HEK293T (cell line): ENCODE measurements at regions not wholly inside any gene's neighbourhood (a gene's known extent, or its start where the extent isn't known, plus 50 kb on each side); places are given as distances from the start of the nearest gene placed in this dataset.

Experiments
- CTCF ChIA-PET: fragments of 350-600 bp; formaldehyde crosslinking; extraction: SDS; loops from one replicate; lab custom pipeline; 2021; ENCODE audit warnings: antibody characterized with exemption, inconsistent platforms; lab: Yijun Ruan, JAX
- POLR2A ChIA-PET: fragments of 350-600 bp; formaldehyde crosslinking; extraction: SDS; loops from one replicate; lab custom pipeline; 2020; ENCODE audit warnings: antibody characterized with exemption, inconsistent platforms; lab: Yijun Ruan, JAX
- DNase-seq: peaks from one replicate; pipeline ENCODE4 v3.0.0; 2012; ENCODE audit warnings: mixed read lengths; ENCODE audit errors: extremely low spot score
- ARNT ChIP-seq: fragments of 450-650 bp; IDR thresholded peaks from 2 replicates; pipeline ENCODE4 v1.6.1; 2017; ENCODE audit warnings: mild to moderate bottlenecking
- BHLHE40 ChIP-seq: fragments of 450-650 bp; IDR thresholded peaks from 2 replicates; pipeline ENCODE4 v1.6.1; 2016; ENCODE audit warnings: mild to moderate bottlenecking, moderate library complexity, borderline replicate concordance
- CTBP1 ChIP-seq: fragments of 450-650 bp; IDR thresholded peaks from 2 replicates; pipeline ENCODE4 v1.6.1; 2016; ENCODE audit warnings: borderline replicate concordance
- ELF4 ChIP-seq: fragments of 450-650 bp; IDR thresholded peaks from 2 replicates; pipeline ENCODE4 v1.6.1; 2017; ENCODE audit warnings: antibody characterized with exemption
- FOXA1 ChIP-seq: fragments of 450-650 bp; IDR thresholded peaks from 2 replicates; pipeline ENCODE4 v1.6.1; 2016; ENCODE audit warnings: mild to moderate bottlenecking
- FOXK2 ChIP-seq: fragments of 450-650 bp; IDR thresholded peaks from 2 replicates; pipeline ENCODE4 v1.6.1; 2016; ENCODE audit warnings: mild to moderate bottlenecking
- FOXM1 ChIP-seq: fragments of 450-650 bp; IDR thresholded peaks from 2 replicates; pipeline ENCODE4 v1.6.1; 2017; ENCODE audit warnings: mild to moderate bottlenecking, borderline replicate concordance
- HDGF ChIP-seq: fragments of 450-650 bp; IDR thresholded peaks from 2 replicates; pipeline ENCODE4 v1.6.1; 2017; ENCODE audit warnings: antibody characterized with exemption, borderline replicate concordance
- L3MBTL2 ChIP-seq: fragments of 450-650 bp; conservative IDR thresholded peaks from 2 replicates; pipeline ENCODE4 v1.6.1; 2016; ENCODE audit warnings: mild to moderate bottlenecking
- LEF1 ChIP-seq: fragments of 450-650 bp; IDR thresholded peaks from 2 replicates; pipeline ENCODE4 v1.6.1; 2017; ENCODE audit warnings: mild to moderate bottlenecking, borderline replicate concordance
- NFRKB ChIP-seq: fragments of 450-650 bp; IDR thresholded peaks from 2 replicates; pipeline ENCODE4 v1.6.1; 2016; ENCODE audit warnings: mild to moderate bottlenecking, moderate library complexity
- SP1 ChIP-seq: fragments of 450-650 bp; IDR thresholded peaks from 2 replicates; pipeline ENCODE4 v1.6.1; 2017
- SUZ12 ChIP-seq: fragments of 450-650 bp; IDR thresholded peaks from 2 replicates; pipeline ENCODE4 v1.6.1; 2016; ENCODE audit warnings: mild to moderate bottlenecking
- TARDBP ChIP-seq: fragments of 450-650 bp; IDR thresholded peaks from 2 replicates; pipeline ENCODE4 v1.6.1; 2016
- ZNF384 ChIP-seq: fragments of 450-650 bp; IDR thresholded peaks from 2 replicates; pipeline ENCODE4 v1.6.1; 2016
- TF ChIP-seq, protein P1 (sequence below): fragments of 450-650 bp; IDR thresholded peaks from 2 replicates; pipeline ENCODE4 v1.6.1; 2016

DNA sequence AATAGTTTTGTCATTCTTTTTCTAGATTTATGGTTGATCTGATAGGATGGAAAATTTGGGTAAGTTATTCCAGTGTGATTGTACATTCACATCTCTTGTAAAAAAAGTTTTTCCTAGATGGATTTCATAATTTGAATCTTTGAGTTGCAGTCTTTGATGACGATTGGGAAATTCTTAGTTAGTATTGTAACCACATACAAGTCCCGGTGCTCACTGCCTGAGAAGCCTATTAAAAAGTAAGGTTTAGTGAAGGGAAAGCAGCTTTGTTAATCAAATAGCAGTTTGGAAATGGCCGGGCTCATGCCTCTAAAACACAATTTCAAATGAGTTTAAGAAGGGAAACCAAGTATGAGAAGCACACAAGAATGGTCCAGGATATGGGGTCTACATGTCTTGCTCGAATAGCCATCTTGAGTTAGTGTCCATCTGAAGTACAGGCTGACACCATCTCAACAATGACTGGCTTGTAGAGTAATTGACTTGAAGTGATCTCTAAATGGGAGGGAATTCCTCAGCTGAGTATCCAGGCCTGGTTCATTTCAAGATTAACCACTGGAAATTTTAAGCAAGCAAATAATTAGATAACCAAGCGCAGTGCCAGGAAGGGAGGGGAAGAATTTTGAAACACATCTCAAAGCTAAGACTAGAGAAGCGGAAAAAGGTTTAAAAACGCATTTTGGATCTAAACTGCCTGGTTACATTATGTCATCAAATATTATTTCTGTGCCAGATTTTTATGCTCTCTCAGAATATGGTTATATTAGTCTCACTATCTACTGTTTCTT lies 1145.6 kb upstream of the MIR17HG start:
- TF ChIP-seq NFRKB (no peak), FOXK2 (no peak), HDGF (no peak), ARNT (no peak), SUZ12 (no peak), FOXM1 (no peak), CTBP1 (no peak)
- no peak for DNase-seq
- POLR2A ChIA-PET = no interaction called here
- CTCF ChIA-PET = no interaction called here

DNA sequence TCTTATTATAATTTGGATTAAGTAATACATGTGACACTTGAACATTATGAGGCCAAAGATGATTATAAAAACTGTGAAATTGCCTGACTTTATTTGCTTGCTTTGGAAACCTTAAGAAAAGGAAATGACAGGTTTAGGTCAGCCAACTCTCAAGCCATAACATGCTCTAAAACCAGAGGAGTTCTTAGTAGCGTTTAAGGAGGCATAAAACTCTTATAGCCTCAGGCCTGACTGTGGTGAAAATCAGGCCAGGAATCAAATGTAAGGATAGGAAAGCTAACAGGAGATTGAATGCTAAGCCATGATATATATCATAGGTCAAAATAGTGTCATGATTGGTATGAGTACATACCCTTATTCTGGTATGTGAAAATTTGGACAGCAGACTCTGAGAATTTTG lies 1142.4 kb upstream of the MIR17HG start:
- no peak for DNase-seq
- ChIA-PET CTCF (no interaction called here), POLR2A (no interaction called here)
- no peak for TF ChIP-seq ZNF384
- no peak for TF ChIP-seq FOXM1
- no peak for TF ChIP-seq ELF4
- no peak for TF ChIP-seq HDGF
- no peak for TF ChIP-seq FOXK2
- no peak for TF ChIP-seq LEF1
- TF ChIP-seq BHLHE40 = no peak
- TF ChIP-seq NFRKB = no peak
- no peak for TF ChIP-seq ARNT

DNA sequence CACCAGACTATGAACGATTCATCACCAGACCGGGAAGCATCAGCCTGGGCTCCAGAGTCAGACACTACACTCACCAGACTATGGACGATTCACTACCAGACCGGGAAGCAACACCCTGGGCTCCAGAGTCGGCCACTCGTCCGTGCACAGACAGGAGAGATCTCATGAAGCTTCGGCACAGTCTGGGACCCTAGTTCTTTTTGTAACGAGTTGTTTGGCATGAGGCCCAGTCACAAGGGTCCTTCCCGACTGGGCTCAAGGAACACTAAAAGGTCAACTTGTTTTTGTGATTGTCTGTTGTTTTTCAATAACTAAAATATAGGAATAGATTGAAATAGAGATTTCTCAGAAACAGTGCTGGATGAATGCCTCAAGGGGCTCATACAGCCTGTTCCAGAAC lies 1141.6 kb upstream of the MIR17HG start:
- no peak for DNase-seq
- ChIA-PET CTCF (no interaction called here), POLR2A (no interaction called here)
- TF ChIP-seq CTBP1 = no peak
- no peak for TF ChIP-seq TARDBP
- no peak for TF ChIP-seq NFRKB
- no peak for TF ChIP-seq SUZ12
- no peak for TF ChIP-seq ZNF384
- TF ChIP-seq, protein P1, sequence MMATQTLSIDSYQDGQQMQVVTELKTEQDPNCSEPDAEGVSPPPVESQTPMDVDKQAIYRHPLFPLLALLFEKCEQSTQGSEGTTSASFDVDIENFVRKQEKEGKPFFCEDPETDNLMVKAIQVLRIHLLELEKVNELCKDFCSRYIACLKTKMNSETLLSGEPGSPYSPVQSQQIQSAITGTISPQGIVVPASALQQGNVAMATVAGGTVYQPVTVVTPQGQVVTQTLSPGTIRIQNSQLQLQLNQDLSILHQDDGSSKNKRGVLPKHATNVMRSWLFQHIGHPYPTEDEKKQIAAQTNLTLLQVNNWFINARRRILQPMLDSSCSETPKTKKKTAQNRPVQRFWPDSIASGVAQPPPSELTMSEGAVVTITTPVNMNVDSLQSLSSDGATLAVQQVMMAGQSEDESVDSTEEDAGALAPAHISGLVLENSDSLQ = no peak
- TF ChIP-seq FOXK2 = no peak
- no peak for TF ChIP-seq SP1
- no peak for TF ChIP-seq L3MBTL2
- TF ChIP-seq ARNT = no peak
- no peak for TF ChIP-seq FOXM1
- TF ChIP-seq ELF4 = no peak
- TF ChIP-seq BHLHE40 = no peak
- no peak for TF ChIP-seq FOXA1
- TF ChIP-seq LEF1 = no peak
- TF ChIP-seq HDGF = no peak

DNA sequence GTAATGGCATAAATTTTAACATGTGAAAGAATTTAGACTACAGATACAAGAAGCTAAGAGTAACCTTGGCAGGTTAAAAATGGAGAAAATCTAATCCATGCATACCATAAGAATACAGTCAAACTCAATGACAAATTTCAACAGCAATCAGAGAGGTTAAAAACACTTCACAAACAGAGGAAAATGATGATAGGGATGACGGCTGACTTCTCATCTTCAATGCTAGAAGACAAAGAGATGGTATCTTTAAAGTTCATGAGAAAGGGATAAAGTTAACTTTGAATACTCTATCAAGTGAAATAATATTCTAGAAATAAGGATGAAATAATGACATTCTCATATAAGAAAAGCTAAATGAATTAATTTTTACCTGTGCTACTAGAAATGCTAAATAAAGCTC lies 1130.2 kb upstream of the MIR17HG start:
- ChIA-PET POLR2A (no interaction called here), CTCF (no interaction called here)
- no peak for DNase-seq

DNA sequence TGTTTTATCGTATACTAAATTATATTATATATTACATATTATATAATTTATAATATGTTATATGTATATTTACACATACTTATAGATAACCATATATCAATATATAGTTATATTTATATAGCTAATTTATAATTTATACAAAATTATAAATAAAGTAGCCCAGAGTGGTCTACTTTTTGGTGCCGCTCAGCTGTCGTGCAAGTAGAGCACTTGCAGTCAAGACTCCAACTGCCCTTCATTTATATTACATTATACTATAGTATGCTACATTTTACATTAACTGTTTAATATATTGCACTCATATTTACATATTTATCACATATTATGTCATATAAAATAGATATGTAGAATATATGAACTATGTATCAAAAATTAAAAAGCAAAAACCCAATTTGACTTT lies 1124.7 kb upstream of the MIR17HG start:
- DNase-seq = no peak
- CTCF ChIA-PET = no interaction called here
- no peak for TF ChIP-seq NFRKB
- TF ChIP-seq SP1 = no peak
- TF ChIP-seq SUZ12 = no peak
- TF ChIP-seq FOXM1 = no peak
- no peak for TF ChIP-seq CTBP1
- POLR2A ChIA-PET = no interaction called here

More for the DNA sequence above, 1130.2 kb upstream of the MIR17HG start:
- TF ChIP-seq ZNF384 = no peak
- TF ChIP-seq, protein P1 = no peak
- no peak for TF ChIP-seq FOXK2
- TF ChIP-seq L3MBTL2 = no peak
- no peak for TF ChIP-seq ELF4

DNA sequence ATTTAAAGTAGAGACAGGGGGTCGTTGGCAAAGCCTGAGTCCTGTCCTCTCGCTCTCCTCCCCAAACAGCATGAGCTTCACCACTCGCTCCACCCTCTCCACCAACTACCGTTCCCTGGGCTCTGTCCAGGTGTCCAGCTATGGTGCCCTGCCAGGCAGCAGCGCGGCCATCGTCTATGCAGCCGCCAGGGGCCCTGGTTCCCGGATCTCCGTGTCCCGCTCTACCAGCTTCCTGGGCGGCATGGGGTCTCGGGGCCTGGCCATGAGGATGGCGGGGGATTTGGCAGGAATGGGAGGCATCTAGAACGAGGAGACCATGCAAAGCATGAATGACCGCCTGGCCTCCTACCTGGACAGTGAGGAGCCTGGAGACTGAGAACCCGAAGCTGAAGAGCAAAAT lies 1117.2 kb upstream of the MIR17HG start:
- ChIA-PET POLR2A (no interaction called here), CTCF (no interaction called here)
- no peak for DNase-seq
- TF ChIP-seq TARDBP = no peak
- TF ChIP-seq SP1 = no peak
- no peak for TF ChIP-seq LEF1
- no peak for TF ChIP-seq ARNT
- TF ChIP-seq HDGF = no peak

DNA sequence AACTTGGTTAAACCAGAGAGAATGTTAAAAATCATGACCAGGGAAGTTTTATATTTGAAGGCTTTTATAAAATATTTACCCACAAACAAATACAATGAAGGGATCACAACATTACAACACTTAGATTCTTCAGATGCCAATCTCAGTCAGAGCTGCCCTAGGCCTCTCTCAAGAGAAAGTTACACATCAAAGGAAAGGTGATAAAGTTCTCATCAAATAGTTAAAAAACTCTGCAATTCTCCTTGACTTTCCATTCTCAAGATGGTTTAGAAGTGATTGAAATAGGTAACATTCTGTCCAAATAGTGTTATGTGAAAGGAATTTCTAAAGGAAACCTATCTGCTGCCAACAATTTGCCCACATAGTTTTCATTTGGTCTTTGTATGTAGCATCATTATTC lies 1115.2 kb upstream of the MIR17HG start:
- TF ChIP-seq HDGF (no peak), FOXA1 (no peak), CTBP1 (no peak), NFRKB (no peak), ARNT (no peak), SUZ12 (no peak), ZNF384 (no peak), ELF4 (no peak), FOXM1 (no peak), L3MBTL2 (no peak), SP1 (no peak), FOXK2 (no peak)
- ChIA-PET CTCF (no interaction called here), POLR2A (no interaction called here)
- DNase-seq = no peak
